ENCODE measurements at regions not wholly inside any gene's neighbourhood (a gene's known extent, or its start where the extent isn't known, plus 50 kb on each side); places are given as distances from the start of the nearest gene placed in this dataset.
A peak's percentile ranks its signal among the peaks of the same experiment; 100 is the strongest.

DNA sequence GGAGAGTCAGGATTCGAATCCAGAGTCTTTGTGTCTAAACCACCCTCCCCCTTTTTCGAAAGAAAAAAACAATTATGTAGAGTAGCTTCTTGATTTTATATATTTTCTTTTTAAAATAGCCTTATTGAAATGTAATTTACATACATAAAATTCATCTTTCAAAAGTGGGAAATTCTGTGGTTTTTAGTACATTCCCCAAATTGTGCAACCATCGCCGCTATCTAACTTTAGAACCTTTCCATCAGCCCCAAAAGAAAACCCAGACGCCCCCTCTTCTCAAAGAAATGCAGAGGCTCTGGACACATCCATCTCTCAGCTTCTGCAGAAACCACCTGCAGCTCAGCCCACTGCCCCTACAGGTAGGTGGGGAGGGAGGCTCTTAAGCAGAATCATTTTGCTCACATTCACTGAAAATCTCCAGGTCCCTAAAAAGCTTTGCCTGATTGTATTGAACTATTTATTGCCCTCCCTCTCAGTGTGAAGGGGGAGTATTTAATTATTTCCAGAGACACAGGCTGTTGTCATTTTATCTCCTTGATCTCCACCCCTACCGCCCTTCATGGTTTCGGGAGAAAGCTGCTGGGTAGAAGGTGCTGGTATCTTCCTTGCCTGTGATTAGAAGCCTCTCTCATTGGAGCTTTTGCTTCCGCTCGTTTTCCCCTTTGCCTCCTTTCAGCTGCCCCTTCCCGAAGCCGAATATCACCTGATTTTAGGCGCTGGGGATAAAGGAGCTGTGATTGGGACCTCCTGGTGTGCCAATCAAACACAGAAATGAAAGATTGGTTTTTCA, 68.7 kb upstream of the KCNG1 start:
- H3K4me2 ChIP-seq (ENCODE audit: low read length), result peak overlapping the region; percentile 61
- H3K4me3 ChIP-seq (ENCODE audit: low read depth, low read length), result no peak overlapping the region
- no peak overlapping the region for H3K9ac ChIP-seq
- H3K79me2 ChIP-seq, result no peaks in the 10 kb centered on the region
- TF ChIP-seq, protein P1, sequence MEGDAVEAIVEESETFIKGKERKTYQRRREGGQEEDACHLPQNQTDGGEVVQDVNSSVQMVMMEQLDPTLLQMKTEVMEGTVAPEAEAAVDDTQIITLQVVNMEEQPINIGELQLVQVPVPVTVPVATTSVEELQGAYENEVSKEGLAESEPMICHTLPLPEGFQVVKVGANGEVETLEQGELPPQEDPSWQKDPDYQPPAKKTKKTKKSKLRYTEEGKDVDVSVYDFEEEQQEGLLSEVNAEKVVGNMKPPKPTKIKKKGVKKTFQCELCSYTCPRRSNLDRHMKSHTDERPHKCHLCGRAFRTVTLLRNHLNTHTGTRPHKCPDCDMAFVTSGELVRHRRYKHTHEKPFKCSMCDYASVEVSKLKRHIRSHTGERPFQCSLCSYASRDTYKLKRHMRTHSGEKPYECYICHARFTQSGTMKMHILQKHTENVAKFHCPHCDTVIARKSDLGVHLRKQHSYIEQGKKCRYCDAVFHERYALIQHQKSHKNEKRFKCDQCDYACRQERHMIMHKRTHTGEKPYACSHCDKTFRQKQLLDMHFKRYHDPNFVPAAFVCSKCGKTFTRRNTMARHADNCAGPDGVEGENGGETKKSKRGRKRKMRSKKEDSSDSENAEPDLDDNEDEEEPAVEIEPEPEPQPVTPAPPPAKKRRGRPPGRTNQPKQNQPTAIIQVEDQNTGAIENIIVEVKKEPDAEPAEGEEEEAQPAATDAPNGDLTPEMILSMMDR (IDR thresholded peaks at IDR 0.05), result no peak
- H3K27me3 ChIP-seq (ENCODE audit: control insufficient read depth, insufficient read depth, low read length), result no peaks in the 10 kb centered on the region
- H3K4me1 ChIP-seq, result peaks cover 2% of the 10 kb centered on the region
- no peak overlapping the region for H3K27ac ChIP-seq
- no peaks in the 10 kb centered on the region for H3K36me3 ChIP-seq (ENCODE audit: control insufficient read depth, insufficient read depth, low read length)
- H3K9me3 ChIP-seq (ENCODE audit: control insufficient read depth, low read length), result no peaks in the 10 kb centered on the region
- H2AFZ ChIP-seq, result peak overlapping the region; percentile 30

DNA sequence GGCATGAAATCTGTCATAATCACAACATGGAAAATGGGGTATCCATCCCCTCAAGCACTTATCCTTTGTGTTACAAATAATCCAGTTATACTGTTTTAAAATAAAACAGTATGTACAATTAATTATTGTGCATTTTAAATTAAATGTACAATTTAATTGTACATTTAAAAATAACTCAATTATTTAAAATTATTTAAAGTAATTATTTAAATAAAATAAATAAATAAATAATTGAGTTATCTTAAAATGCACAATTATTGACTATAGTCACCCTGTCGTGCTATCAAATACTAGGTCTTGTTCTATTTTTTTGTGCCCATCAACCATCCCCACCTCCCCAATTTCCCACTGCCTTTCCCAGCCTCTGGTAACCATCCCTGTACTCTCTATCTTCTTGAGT, 66.9 kb upstream of the KCNG1 start:
- Histone ChIP-seq H3K79me2 (no peaks in the 10 kb centered on the region), H3K9ac (no peak overlapping the region), H3K4me1 (peaks cover 2% of the 10 kb centered on the region), H3K9me3 (ENCODE audit: control insufficient read depth, low read length) (no peaks in the 10 kb centered on the region), H3K4me2 (ENCODE audit: low read length) (no peak overlapping the region), H3K36me3 (ENCODE audit: control insufficient read depth, insufficient read depth, low read length) (no peaks in the 10 kb centered on the region), H3K27ac (no peak overlapping the region), H3K4me3 (ENCODE audit: low read depth, low read length) (no peak overlapping the region), H2AFZ (no peak overlapping the region), H3K27me3 (ENCODE audit: control insufficient read depth, insufficient read depth, low read length) (no peaks in the 10 kb centered on the region)
- TF ChIP-seq, protein P1 (IDR thresholded peaks at IDR 0.05), result no peak

GRCh38 chr20:51089272-51089781, 66.4 kb upstream of the KCNG1 start:
- no peak overlapping the region for H3K9ac ChIP-seq
- H3K4me1 ChIP-seq, result peaks cover 2% of the 10 kb centered on the region
- no peaks in the 10 kb centered on the region for H3K79me2 ChIP-seq
- H3K36me3 ChIP-seq (ENCODE audit: control insufficient read depth, insufficient read depth, low read length), result no peaks in the 10 kb centered on the region
- no peak overlapping the region for H3K4me3 ChIP-seq (ENCODE audit: low read depth, low read length)
- no peaks in the 10 kb centered on the region for H3K9me3 ChIP-seq (ENCODE audit: control insufficient read depth, low read length)
- H3K4me2 ChIP-seq (ENCODE audit: low read length), result no peak overlapping the region
- no peak overlapping the region for H2AFZ ChIP-seq
- TF ChIP-seq, protein P1 (IDR thresholded peaks at IDR 0.05), result no peak
- H3K27ac ChIP-seq, result no peak overlapping the region
- H3K27me3 ChIP-seq (ENCODE audit: control insufficient read depth, insufficient read depth, low read length), result no peaks in the 10 kb centered on the region

DNA sequence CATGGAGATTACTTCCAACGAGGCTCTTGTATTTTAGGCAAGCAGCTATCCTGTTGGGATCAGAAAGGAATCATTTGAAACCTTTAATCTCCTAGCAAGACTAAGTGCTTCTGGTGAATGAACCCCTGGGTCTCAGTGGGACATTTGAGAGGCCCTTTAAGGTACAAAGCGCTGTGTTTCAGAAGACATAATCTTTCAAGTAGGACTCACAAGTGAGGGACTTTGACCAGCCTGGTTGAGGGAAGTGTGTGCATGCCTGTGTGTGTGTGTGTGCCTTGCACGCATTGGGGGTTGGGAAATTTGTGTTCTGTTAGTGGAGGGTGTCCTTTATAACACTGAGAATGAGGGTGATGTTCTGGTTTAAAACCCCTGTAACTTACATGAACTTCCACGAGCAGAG, 64.4 kb upstream of the KCNG1 start:
- H3K9me3 ChIP-seq (ENCODE audit: control insufficient read depth, low read length), result no peaks in the 10 kb centered on the region
- TF ChIP-seq, protein P1 (IDR thresholded peaks at IDR 0.05), result no peak
- peaks cover 2% of the 10 kb centered on the region for H3K4me1 ChIP-seq
- H3K9ac ChIP-seq, result no peak overlapping the region
- H3K36me3 ChIP-seq (ENCODE audit: control insufficient read depth, insufficient read depth, low read length), result no peaks in the 10 kb centered on the region
- no peaks in the 10 kb centered on the region for H3K79me2 ChIP-seq
- H2AFZ ChIP-seq, result no peak overlapping the region
- H3K4me3 ChIP-seq (ENCODE audit: low read depth, low read length), result no peak overlapping the region
- H3K4me2 ChIP-seq (ENCODE audit: low read length), result no peak overlapping the region
- no peak overlapping the region for H3K27ac ChIP-seq
- no peaks in the 10 kb centered on the region for H3K27me3 ChIP-seq (ENCODE audit: control insufficient read depth, insufficient read depth, low read length)

GRCh38 chr20:51085769-51086168, 62.9 kb upstream of the KCNG1 start:
- Histone ChIP-seq H3K9me3 (ENCODE audit: control insufficient read depth, low read length) (no peaks in the 10 kb centered on the region), H3K36me3 (ENCODE audit: control insufficient read depth, insufficient read depth, low read length) (no peaks in the 10 kb centered on the region), H2AFZ (no peak overlapping the region), H3K79me2 (no peaks in the 10 kb centered on the region), H3K4me1 (no peaks in the 10 kb centered on the region), H3K9ac (no peak overlapping the region), H3K27ac (no peak overlapping the region), H3K27me3 (ENCODE audit: control insufficient read depth, insufficient read depth, low read length) (no peaks in the 10 kb centered on the region), H3K4me3 (ENCODE audit: low read depth, low read length) (no peak overlapping the region), H3K4me2 (ENCODE audit: low read length) (no peak overlapping the region)
- TF ChIP-seq, protein P1 (IDR thresholded peaks at IDR 0.05), result no peak

Measured in parathyroid adenoma (tissue), 2 donors.